HepG2 (cell line): ENCODE measurements at regions not wholly inside any gene's neighbourhood (a gene's known extent, or its start where the extent isn't known, plus 50 kb on each side); places are given as distances from the start of the nearest gene placed in this dataset.
"Not testable (repeated sequence)": the region's sequence is repeated elsewhere in the genome, so short reads cannot be mapped to it uniquely, and the experiment has no call there.

ENCODE experiments used
- ATAC-seq: fragments of 200-7000 bp; cut with Tn5 transposase; 3 replicates; pipeline ENCODE4 v1.9.1; 2020; ENCODE audit warnings: mild to moderate bottlenecking, moderate library complexity
- BruUV-seq: library from RNA; stranded (reverse); fragments of 400-500 nt; replicated peaks from 2 replicates; lab custom pipeline; 2021; lab: Mats Ljungman, UMichigan
- CTCF ChIA-PET: fragments of 300-600 bp; formaldehyde crosslinking; extraction: SDS; loops from one replicate; lab custom pipeline; 2021; ENCODE audit warnings: low total read pairs, inconsistent platforms, low intra/inter-chr PET ratio; lab: Yijun Ruan, JAX
- POLR2A ChIA-PET: fragments of 350-600 bp; sonication (Branson Sonifier 250); formaldehyde crosslinking; loops from one replicate; lab custom pipeline; 2020; ENCODE audit warnings: antibody characterized with exemption, inconsistent platforms; lab: Yijun Ruan, JAX
- DNase-seq: peaks from one replicate; pipeline ENCODE4 v3.0.0-alpha.2; 2015; ENCODE audit warnings: low spot score
- FAIRE-seq: peaks from 3 replicates; lab custom pipeline; 2011; peaks lifted over from hg19 to GRCh38; lab: Jason Lieb, UNC
- H2AFZ ChIP-seq: one replicate; pipeline ENCODE4 v1.6.1; 2011; ENCODE audit warnings: low read length, inconsistent platforms
- H3K27ac ChIP-seq: fragments of 300-600 bp; 3 replicates; pipeline ENCODE4 v1.8.0; 2011; ENCODE audit warnings: mixed run types, mild to moderate bottlenecking, mixed read lengths, low read length, inconsistent platforms; ENCODE audit not compliant: insufficient read depth; ENCODE audit errors: extremely low read length
- H3K27me3 ChIP-seq, 2 experiments: fragments of 200-600 bp in 1 of 2; 2 replicates in 1 of 2; 3 replicates in 1 of 2; pipeline versions ENCODE4 v1.6.0 to v1.8.0; 2011; ENCODE audit warnings: low read length in 2 of 2, mild to moderate bottlenecking in 2 of 2, moderate library complexity in 2 of 2, inconsistent platforms in 1 of 2; ENCODE audit not compliant: insufficient read depth in 2 of 2, control insufficient read depth in 1 of 2
- H3K36me3 ChIP-seq, 2 experiments: fragments of 200-600 bp in 1 of 2; replicated peaks in 1 of 2; 2 replicates in 1 of 2; 3 replicates in 1 of 2; pipeline versions ENCODE4 v1.5.1 to v1.8.0; 2011; ENCODE audit warnings: low read length in 2 of 2, inconsistent platforms in 1 of 2; ENCODE audit not compliant: insufficient read depth in 2 of 2, control insufficient read depth in 1 of 2
- H3K4me1 ChIP-seq: 2 replicates; pipeline ENCODE4 v1.5.1; 2012; ENCODE audit warnings: low read length, inconsistent platforms; ENCODE audit not compliant: insufficient read depth
- H3K4me2 ChIP-seq: 2 replicates; pipeline ENCODE4 v1.6.0; 2011; ENCODE audit warnings: low read depth, low read length, inconsistent platforms
- H3K4me3 ChIP-seq, 3 experiments: fragments of 200-600 bp in 1 of 3; sonication (generic), shearing (Covaris generic) in 1 of 3; replicated peaks in 1 of 3; 2 replicates each; pipeline ENCODE4 v1.5.1; 2011 to 2016; ENCODE audit warnings: low read length in 3 of 3, inconsistent platforms in 2 of 3, low read depth in 2 of 3, mild to moderate bottlenecking in 2 of 3, control low read depth in 1 of 3, mixed read lengths in 1 of 3; ENCODE audit not compliant: insufficient read depth in 1 of 3
- H3K79me2 ChIP-seq: one replicate; pipeline ENCODE4 v1.6.1; 2011; ENCODE audit warnings: low read length, inconsistent platforms; ENCODE audit not compliant: insufficient read depth
- H3K9ac ChIP-seq: 2 replicates; pipeline ENCODE4 v1.6.0; 2011; ENCODE audit warnings: mild to moderate bottlenecking, low read depth, low read length, inconsistent platforms; ENCODE audit not compliant: insufficient read depth
- H3K9me3 ChIP-seq: 2 replicates; pipeline ENCODE4 v1.5.1; 2012; ENCODE audit warnings: mild to moderate bottlenecking, low read length
- H4K20me1 ChIP-seq: 2 replicates; pipeline ENCODE4 v1.6.0; 2011; ENCODE audit warnings: inconsistent platforms, mild to moderate bottlenecking, low read length, moderate library complexity; ENCODE audit not compliant: insufficient read depth
- ETV6 ChIP-seq: sonication (generic); formaldehyde crosslinking; conservative IDR thresholded peaks from 2 replicates; pipeline ENCODE4 v1.4.0; 2020; ENCODE audit warnings: missing genetic modification reagents
- MBD4 ChIP-seq: IDR thresholded peaks from 2 replicates; pipeline ENCODE4 v1.6.1; 2012; ENCODE audit warnings: low read length, inconsistent platforms, borderline replicate concordance
- ONECUT2 ChIP-seq: sonication (generic); formaldehyde crosslinking; IDR thresholded peaks from 2 replicates; pipeline ENCODE4 v1.4.0; 2020; ENCODE audit warnings: missing genetic modification reagents
- PLRG1 ChIP-seq: fragments of 450-650 bp; conservative IDR thresholded peaks from 2 replicates; pipeline ENCODE4 v1.6.1; 2016
- ZBTB38 ChIP-seq: sonication (generic); formaldehyde crosslinking; IDR thresholded peaks from 2 replicates; pipeline ENCODE4 v1.5.1; 2020; ENCODE audit warnings: mild to moderate bottlenecking, missing genetic modification reagents
- ZNF496 ChIP-seq: sonication (generic); formaldehyde crosslinking; IDR thresholded peaks from 2 replicates; pipeline ENCODE4 v1.8.1; 2023; ENCODE audit warnings: mild to moderate bottlenecking, moderate library complexity, missing genetic modification reagents; ENCODE audit not compliant: insufficient replicate concordance
- ZNF773 ChIP-seq: sonication (generic); formaldehyde crosslinking; IDR thresholded peaks from 2 replicates; pipeline ENCODE4 v1.4.0; 2020; ENCODE audit warnings: missing genetic modification reagents, borderline replicate concordance
- WGBS: methylation state at CpG from one replicate; pipeline ENCODE4 v1.1.6; 2017; ENCODE audit warnings: low lambda C conversion rate; 5-methylcytosine and 5-hydroxymethylcytosine counted together
- in situ Hi-C: cut with HindIII; loops from 2 replicates; pipeline ENCODE4 v1.10.0; 2017; ENCODE audit warnings: low pct_unique_long_range_greater_than_20kb; ENCODE audit not compliant: extremely low pct_ligation_motif_present
- intact Hi-C: fragments of 100-400 bp; cut with micrococcal nuclease; formaldehyde crosslinking; loops from one replicate; pipeline ENCODE4 v1.10.0; 2022; ENCODE audit not compliant: unreplicated experiment

GRCh38 chr7:42639930-42640329 is 271.9 kb downstream of the C7orf25 start:
- Histone ChIP-seq H3K4me2 (no peak overlapping the region), H3K9ac (no peak overlapping the region), H3K27ac (no peak overlapping the region), H3K4me3 (no peak overlapping the region), H3K36me3 (no peaks in the 10 kb centered on the region), H2AFZ (no peak overlapping the region), H3K27me3 (no peaks in the 10 kb centered on the region), H4K20me1 (no peaks in the 10 kb centered on the region), H3K79me2 (no peaks in the 10 kb centered on the region), H3K4me1 (no peaks in the 10 kb centered on the region), H3K9me3 (peaks cover 9% of the 10 kb centered on the region; the same call in 1 of the 2 replicates)
- CTCF ChIA-PET: no interaction called here
- intact Hi-C loops: no loop called here
- ATAC-seq (no peak), FAIRE-seq (no peak), DNase-seq (no peak)
- in situ Hi-C loops: no loop called here
- BruUV-seq: no TSS peak
- TF ChIP-seq ZBTB38 (CRISPR knock-in tag): no peak
- TF ChIP-seq ONECUT2 (CRISPR knock-in tag): no peak
- WGBS: 0% methylated on average over 5 of the region's 5 CpGs
- POLR2A ChIA-PET: no interaction called here

- H3K4me3 ChIP-seq, H4K20me1 ChIP-seq, H3K4me2 ChIP-seq, H3K27ac ChIP-seq, BruUV-seq, H3K9ac ChIP-seq, POLR2A ChIA-PET, H3K27me3 ChIP-seq, H3K79me2 ChIP-seq, in situ Hi-C loops, H3K4me1 ChIP-seq, H3K9me3 ChIP-seq, FAIRE-seq, H2AFZ ChIP-seq, CTCF ChIA-PET, DNase-seq, ATAC-seq, intact Hi-C loops, H3K36me3 ChIP-seq: not testable (repeated sequence)
- WGBS: 2% methylated on average over 5 of the region's 11 CpGs
Measured at GRCh38 chr7:42636380-42636779, 275.5 kb downstream of the C7orf25 start.

- no peaks in the 10 kb centered on the region for H3K36me3 ChIP-seq
- H3K27ac ChIP-seq: no peak overlapping the region
- BruUV-seq: no TSS peak
- H2AFZ ChIP-seq: no peak overlapping the region
- H3K4me3 ChIP-seq: no peak overlapping the region
- 3% methylated on average over 4 of the region's 4 CpGs for WGBS
- no peaks in the 10 kb centered on the region for H3K79me2 ChIP-seq
- POLR2A ChIA-PET: no interaction called here
- ATAC-seq (no peak), DNase-seq (no peak)
- no peaks in the 10 kb centered on the region for H4K20me1 ChIP-seq
- no peak for TF ChIP-seq ZNF496
- TF ChIP-seq MBD4: no peak
- TF ChIP-seq ETV6 (CRISPR knock-in tag): no peak
- TF ChIP-seq PLRG1: no peak
- no peak for TF ChIP-seq ZNF773 (CRISPR knock-in tag)
- TF ChIP-seq, all 625 proteins: peak for 0
- Histone ChIP-seq H3K4me1 (no peaks in the 10 kb centered on the region), H3K9ac (no peak overlapping the region), H3K9me3 (no peaks in the 10 kb centered on the region; the same call in 1 of the 2 replicates), H3K27me3 (no peaks in the 10 kb centered on the region), H3K4me2 (no peak overlapping the region)
- in situ Hi-C loops: no loop called here
- CTCF ChIA-PET: no interaction called here
- FAIRE-seq: no peak
- intact Hi-C loops: no loop called here
Measured at GRCh38 chr7:42628054-42628453, 283.8 kb downstream of the C7orf25 start.
